Stimulated activated CD4-positive, alpha-beta T cell treated with anti-CD3 and anti-CD28 coated beads, Interleukin-15, amount 100 ng/mL, for 48 hours (primary cell): ENCODE measurements at regions not wholly inside any gene's neighbourhood (a gene's known extent, or its start where the extent isn't known, plus 50 kb on each side); places are given as distances from the start of the nearest gene placed in this dataset.

Experiments used
- DNase-seq, 2 donors: peaks; one replicate each; pipeline ENCODE4 v3.0.0-alpha.2; 2020; ENCODE audit warnings: low read depth in 2 of 2

DNA sequence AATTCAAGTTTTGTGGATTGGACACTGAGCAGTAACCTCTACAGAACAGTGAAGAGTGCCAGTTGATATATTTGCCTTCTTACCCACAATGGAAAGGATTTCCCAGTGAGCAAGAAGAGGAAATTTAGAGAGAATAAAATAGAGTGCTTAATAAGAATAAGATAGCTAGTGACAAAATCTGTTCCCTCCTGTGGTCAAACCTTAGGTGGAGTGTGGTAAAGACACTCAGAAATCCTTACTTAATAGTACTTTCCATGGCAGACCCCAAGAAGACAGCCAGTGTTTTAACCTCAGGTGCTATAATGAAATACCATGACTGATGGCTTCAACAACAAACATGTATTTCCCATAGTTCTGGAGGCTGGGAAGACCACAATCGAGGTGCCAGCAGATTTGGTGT lies 108.4 kb upstream of the TNFAIP3 start:
- no peak for DNase-seq

GRCh38 chr6:137759624-137760023 lies 107.4 kb upstream of the TNFAIP3 start:
- DNase-seq: no peak

GRCh38 chr6:137761072-137761471 lies 106.0 kb upstream of the TNFAIP3 start:
- DNase-seq: no peak

DNA sequence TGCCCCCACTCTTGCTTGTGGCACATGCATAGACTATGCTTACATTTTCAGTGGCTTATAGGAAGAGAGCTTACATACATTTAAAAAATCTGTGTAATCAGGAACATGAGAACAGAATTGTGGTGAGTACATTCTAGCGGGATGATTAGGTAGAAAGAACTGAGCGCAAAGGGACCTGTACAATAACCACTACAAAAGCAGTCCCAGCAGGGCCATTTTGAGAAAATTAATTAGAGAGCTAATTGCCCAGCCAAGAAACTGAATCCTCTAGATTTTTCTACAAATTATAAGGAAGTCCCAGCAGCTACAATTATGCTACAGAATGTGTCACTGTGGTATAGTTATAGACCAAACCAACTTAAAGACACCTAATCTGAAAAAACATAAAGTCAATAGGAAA lies 105.6 kb upstream of the TNFAIP3 start:
- no peak for DNase-seq

DNA sequence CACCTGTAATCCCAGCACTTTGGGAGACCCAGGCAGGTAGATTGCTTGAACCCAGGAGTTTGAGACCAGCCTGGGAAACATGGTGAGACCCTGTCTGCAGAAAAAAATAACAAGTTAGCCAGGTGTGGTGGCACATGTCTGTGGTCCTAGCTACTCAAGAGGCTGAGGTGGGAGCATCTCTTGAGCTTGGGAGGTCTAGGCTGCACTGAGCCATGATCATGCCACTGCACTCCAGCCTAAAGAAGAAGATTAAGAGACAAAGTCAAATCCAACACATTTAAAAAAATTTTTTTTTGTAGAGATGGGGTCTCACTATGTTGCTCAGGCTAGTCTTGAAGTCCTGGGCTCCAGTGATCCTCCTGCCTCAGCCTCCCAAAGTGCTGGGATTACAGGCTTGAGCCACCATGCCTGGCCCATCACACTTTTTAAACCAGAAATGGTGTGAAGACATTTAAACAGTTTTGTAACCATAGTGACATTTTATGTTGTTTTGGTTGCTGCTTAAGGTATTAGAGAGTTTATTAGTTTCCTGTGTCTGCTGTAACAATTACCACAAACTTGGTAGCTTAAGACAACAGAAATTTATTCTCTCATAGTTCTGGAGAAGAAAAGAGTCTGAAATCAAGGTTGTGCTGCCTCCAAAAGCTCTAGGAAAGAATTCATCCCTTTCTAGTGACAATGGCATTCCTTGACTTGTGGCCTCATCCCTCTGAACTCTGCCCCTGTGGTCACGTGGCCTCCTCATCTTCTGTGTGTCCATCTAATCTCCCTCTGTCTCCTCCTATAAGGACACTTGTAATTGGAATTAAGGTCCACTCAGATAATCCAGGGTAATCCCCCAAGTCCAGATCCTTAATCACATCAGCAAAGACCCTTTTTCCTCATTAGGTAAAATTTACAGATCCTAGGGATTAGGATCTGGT lies 104.6 kb upstream of the TNFAIP3 start:
- no peak for DNase-seq

GRCh38 chr6:137763436-137763835 lies 103.6 kb upstream of the TNFAIP3 start:
- no peak for DNase-seq

GRCh38 chr6:137763886-137764285 lies 103.2 kb upstream of the TNFAIP3 start:
- DNase-seq: no peak

DNA sequence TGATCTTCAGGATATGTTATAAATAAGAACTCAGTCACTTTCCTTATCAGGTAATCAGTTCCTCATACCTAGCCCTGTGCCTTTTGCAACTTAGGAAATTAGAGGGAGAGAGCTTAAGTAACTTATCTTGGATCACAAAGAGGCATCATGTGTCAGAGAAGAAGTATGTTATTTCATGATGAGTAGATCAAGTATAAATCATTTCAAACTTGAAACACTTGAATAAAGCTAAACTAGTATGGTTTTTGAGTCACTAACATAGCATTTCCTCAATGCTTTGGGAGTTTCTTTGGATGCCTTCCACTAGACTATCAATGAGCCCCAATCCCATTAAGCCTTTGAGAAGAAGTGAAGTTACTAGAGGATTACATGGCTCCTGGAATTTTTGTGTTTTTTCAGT lies 102.6 kb upstream of the TNFAIP3 start:
- DNase-seq: no peak

DNA sequence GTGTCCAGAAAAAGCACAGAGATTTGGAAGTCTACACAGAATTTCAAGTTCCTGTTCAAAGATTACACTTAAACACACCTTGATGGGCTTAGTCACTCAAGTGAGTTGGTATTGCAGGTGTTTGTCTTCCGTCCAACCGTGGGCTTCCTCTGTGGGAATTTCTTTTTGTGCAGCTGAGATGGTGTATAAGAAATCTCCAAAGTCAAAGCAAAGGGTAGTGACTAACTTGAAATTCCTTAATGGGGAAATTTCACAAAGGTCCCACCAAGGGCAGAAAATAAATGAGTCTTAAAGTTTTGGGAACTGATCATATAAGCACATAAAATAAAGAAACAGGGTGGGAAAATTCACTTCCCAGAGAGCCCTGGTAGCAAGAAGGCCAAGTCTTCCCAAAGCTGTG lies 102.0 kb upstream of the TNFAIP3 start:
- no peak for DNase-seq

- no peak for DNase-seq
Measured at GRCh38 chr6:137766596-137767370, 100.3 kb upstream of the TNFAIP3 start.

- no peak for DNase-seq
Measured at GRCh38 chr6:137767465-137767864, 99.6 kb upstream of the TNFAIP3 start.

DNA sequence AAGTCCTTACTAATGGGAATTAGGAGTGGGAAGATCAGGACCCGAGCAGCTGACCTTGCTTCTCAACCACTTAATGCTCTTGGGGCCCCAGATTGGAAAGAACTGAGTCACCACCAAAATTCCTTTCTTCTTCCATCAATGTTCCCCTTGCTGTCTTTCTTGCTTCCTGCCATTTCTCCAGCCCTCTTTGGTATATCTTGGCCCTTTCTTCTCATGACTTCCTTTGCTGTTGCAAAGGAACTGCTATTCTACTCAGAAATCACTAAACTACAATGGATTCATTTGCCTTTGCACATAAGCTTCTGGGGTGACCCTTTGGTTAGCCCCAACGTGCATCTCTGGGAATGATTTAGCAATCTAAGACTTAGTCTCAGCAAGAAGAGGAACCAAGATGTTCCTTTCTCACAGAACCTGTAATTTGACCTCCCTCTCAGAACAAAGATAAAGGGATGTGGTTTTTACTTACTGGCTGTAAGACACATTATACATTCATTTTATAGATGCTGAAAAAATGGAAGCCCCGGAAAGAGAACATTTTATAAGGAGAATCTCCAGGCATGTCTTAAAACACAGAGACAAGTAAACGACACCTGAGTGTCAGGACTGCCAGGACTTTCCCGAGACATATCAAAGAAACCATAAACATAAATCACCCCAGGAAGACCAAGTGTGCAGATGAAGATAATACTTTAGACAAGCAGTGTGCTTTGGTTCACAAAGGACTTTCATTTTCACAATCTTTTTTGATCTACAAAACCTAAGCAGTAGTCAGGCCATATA lies 99.0 kb upstream of the TNFAIP3 start:
- DNase-seq: no peak

DNA sequence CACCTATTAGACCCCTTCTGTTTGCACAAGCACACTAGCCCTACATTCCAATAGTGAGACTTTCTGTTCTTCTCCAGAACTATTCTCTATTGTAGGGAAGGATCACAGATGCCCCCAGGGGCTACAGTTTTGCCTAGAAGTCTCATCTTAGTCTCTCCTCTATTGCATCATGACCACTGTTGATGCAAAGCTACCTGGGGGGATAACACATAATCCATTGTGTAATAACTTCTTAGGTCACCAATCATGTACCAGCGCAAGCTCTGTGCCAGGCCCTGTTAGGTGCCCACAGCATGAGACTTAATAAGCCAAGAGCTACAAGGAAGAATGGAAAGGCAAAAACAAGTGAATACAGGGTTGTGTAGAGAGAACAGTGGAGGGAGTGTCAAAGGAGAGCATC lies 98.1 kb upstream of the TNFAIP3 start:
- no peak for DNase-seq

GRCh38 chr6:137769797-137770362 lies 97.2 kb upstream of the TNFAIP3 start:
- DNase-seq: no peak

DNA sequence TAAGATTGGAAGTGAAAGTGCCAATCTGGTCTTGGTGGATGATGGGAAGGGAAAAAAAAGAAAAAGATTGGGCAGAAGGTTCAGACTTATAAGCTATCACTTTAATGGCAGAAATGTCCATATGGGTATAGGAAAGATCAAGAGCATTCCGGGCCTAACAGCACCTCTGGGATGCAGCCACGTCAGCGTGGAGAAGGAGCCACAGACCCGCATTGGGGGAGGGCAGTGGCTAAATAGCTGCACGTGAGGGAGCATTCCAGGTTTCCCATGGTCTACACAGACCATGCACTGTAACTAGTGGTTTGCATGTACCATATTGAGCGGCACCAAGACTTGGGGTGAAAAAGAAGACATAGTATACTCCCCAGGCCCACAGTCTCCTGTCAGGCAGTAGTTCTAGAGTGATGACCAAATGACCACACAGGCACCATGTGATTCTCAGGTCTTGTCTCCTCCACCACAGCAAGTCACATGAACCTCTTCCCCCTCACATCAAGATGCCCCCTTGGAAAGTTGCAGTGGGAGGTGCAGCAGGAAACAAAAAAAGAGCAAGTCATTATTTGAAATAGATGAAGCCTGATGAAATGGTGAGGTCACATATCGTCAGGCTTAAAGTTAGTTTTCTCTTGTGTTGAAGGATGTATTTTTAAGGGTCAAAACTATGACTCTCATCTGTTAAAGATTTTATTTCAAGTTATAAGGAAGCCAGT lies 94.4 kb upstream of the TNFAIP3 start:
- no peak for DNase-seq

GRCh38 chr6:137775227-137775626 lies 91.8 kb upstream of the TNFAIP3 start:
- no peak for DNase-seq

DNA sequence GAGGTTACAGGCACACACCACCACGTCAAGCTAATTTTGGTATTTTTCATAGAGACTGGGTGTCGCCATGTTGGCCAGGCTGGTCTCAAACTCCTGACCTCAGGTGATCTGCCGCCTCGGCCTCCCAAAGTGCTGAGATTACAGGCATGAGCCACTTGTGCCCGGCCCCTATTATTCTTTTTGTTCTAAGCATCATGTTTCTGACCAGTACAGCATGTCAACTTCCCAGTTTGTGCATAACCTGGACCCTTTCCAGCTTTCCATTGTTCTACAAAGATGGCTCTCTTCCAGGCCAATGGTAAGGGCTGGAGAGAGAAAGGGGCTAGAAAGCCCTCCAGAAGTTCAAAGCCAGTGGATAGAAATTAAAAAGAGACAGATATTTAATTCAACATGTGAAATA lies 91.3 kb upstream of the TNFAIP3 start:
- DNase-seq: no peak

- DNase-seq: no peak
Measured at GRCh38 chr6:137776256-137776655, 90.8 kb upstream of the TNFAIP3 start.

DNA sequence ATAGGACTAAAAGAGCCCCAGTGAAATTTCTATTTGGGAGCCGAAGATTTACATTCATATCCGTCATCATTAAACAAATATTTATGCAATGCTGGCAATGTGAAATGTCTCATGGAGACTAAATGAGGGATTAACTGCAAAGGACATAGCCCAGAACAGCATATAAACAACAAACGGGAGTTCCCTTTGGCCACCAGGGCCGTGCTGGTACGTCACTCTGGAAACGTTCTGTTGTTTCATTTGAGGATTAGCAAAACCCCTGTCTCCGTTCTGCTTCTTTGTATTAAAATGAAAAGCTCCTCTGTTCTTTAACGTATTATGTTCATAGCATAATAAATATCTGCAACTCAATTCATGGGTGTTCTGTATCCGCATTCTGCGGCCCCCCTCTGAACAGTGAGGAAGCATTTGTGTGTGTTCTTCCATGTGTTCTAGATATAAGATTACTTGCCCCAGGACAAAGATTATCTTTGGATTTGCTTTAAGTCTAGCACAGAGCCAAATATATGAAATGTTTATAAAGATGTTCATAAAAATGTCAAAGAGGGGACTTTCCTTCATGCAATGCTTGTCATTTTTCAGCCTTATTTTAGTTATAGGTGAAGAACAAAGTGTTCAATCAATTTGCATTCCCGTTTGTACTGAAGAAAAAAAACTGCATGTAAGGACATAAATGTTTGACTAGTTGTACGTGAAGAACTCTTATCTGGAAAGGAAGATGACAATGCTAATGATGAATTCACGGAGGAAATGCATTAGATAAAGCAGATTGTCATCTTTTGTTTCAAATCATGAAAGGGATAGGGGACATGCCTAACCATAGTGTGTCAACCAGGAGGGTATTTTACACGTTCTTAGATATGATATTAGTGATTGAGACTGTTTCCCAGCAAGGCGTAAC lies 90.0 kb upstream of the TNFAIP3 start:
- DNase-seq: no peak

DNA sequence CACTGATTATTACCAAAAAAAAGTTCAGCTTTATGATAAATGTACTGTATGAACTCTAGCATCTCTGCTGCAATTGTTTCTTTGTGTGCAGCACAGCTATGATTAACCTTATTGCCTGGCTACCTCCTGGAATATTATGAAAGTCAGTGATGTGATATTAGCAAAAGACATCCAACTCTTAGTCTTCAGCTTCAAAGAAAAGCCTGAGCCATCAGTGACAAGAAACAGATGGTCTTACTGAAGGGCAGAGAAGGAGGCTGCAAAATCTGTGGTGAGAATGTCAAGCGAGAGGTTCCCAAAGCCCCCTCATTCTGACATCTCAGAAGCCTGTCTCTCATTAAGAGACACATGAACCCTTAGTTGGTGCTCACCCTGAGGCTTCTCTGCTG lies 89.4 kb upstream of the TNFAIP3 start:
- no peak for DNase-seq
